KMS-11 (cell line): ENCODE measurements at regions not wholly inside any gene's neighbourhood (a gene's known extent, or its start where the extent isn't known, plus 50 kb on each side); places are given as distances from the start of the nearest gene placed in this dataset.
"Not testable (repeated sequence)": the region's sequence is repeated elsewhere in the genome, so short reads cannot be mapped to it uniquely, and the experiment has no call there.

Source experiments
- H2AFZ ChIP-seq: fragments of 200-600 bp; sonication (generic); 2 replicates; pipeline ENCODE4 v1.6.1; 2016; ENCODE audit warnings: antibody characterized with exemption, mixed run types, low read depth
- H3K27ac ChIP-seq: fragments of 200-600 bp; sonication (generic); 2 replicates; pipeline ENCODE4 v1.6.1; 2016; ENCODE audit warnings: mild to moderate bottlenecking, mixed run types
- H3K27me3 ChIP-seq: fragments of 200-600 bp; sonication (generic); 2 replicates; pipeline ENCODE4 v1.6.1; 2017; ENCODE audit warnings: mild to moderate bottlenecking, low read depth, mixed run types, moderate library complexity; ENCODE audit not compliant: insufficient read depth
- H3K36me3 ChIP-seq: fragments of 200-600 bp; sonication (generic); 2 replicates; pipeline ENCODE4 v1.6.1; 2017; ENCODE audit warnings: mild to moderate bottlenecking, mixed run types; ENCODE audit not compliant: insufficient read depth
- H3K4me1 ChIP-seq: fragments of 200-600 bp; sonication (generic); 2 replicates; pipeline ENCODE4 v1.6.1; 2016; ENCODE audit warnings: mild to moderate bottlenecking, low read depth, mixed run types; ENCODE audit not compliant: poor library complexity, severe bottlenecking
- H3K4me2 ChIP-seq: fragments of 200-600 bp; sonication (generic); 2 replicates; pipeline ENCODE4 v1.7.0; 2016; ENCODE audit warnings: mild to moderate bottlenecking, mixed run types
- H3K4me3 ChIP-seq: fragments of 200-600 bp; sonication (generic); IDR thresholded peaks from 2 replicates; pipeline ENCODE4 v1.6.1; 2017; ENCODE audit warnings: low read depth, low read length, mixed read lengths; ENCODE audit not compliant: insufficient read depth
- H3K79me2 ChIP-seq: fragments of 200-600 bp; sonication (generic); 2 replicates; pipeline ENCODE4 v1.6.1; 2016; ENCODE audit warnings: low read depth, mixed run types; ENCODE audit not compliant: insufficient read depth
- H3K9ac ChIP-seq: fragments of 200-600 bp; sonication (generic); 2 replicates; pipeline ENCODE4 v1.6.1; 2016; ENCODE audit warnings: mild to moderate bottlenecking, mixed run types
- H4K20me1 ChIP-seq: fragments of 200-600 bp; sonication (generic); 2 replicates; pipeline ENCODE4 v1.6.1; 2016; ENCODE audit warnings: mild to moderate bottlenecking, mixed run types; ENCODE audit not compliant: insufficient read depth
- TF ChIP-seq, protein P1 (sequence below): fragments of 200-600 bp; sonication (generic); conservative IDR thresholded peaks from 2 replicates; pipeline ENCODE4 v1.6.1; 2017; ENCODE audit warnings: low read depth, mild to moderate bottlenecking, antibody characterized with exemption, low read length, moderate library complexity, mixed read lengths

DNA sequence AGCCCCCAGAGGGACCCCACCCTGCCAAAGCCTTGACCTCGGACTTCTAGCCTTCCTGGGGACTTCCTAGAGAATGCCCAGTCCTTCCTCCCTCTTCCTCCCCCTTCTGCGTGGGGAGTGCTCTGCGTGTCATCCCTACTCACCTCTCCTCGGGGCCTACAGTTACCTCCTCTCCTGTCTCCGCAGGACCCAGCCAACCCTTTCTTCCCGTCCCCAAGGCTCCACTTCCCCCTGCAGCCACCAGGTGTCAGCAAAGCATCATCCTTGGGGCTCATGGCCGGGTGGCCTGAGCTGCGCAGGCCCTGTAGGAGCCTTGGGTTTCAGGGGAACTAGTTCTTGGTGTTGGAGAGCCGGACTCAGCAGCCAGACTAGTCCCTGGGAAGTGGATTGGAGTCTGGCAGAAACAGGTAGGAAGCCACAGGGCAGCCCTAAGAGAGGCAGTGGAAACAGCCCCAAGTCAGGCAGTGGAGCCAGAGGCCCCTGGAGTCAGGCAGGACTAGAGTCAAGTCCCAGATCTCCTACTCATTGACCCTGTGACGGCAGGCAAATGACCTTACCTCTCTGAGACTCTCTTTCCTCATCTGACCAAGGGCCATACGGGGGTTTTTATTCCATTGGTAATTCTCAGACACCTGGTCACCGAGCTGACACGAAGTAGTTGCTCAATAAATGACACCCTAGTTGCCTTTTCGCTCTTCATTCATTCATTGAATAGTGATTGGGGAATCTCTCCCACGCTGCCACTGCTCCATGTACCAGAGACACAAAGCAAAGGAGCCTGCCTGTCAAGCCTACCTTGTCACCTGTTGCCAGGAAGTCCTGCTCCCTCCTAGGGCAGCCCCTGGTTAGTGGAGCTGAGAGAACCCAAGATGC is 101.8 kb upstream of the GRK3 start:
- H3K79me2 ChIP-seq, H3K4me2 ChIP-seq, H3K9ac ChIP-seq, H3K27ac ChIP-seq, H3K36me3 ChIP-seq, H2AFZ ChIP-seq, H4K20me1 ChIP-seq, H3K27me3 ChIP-seq, H3K4me1 ChIP-seq, H3K4me3 ChIP-seq: not testable (repeated sequence)
- TF ChIP-seq, protein P1, sequence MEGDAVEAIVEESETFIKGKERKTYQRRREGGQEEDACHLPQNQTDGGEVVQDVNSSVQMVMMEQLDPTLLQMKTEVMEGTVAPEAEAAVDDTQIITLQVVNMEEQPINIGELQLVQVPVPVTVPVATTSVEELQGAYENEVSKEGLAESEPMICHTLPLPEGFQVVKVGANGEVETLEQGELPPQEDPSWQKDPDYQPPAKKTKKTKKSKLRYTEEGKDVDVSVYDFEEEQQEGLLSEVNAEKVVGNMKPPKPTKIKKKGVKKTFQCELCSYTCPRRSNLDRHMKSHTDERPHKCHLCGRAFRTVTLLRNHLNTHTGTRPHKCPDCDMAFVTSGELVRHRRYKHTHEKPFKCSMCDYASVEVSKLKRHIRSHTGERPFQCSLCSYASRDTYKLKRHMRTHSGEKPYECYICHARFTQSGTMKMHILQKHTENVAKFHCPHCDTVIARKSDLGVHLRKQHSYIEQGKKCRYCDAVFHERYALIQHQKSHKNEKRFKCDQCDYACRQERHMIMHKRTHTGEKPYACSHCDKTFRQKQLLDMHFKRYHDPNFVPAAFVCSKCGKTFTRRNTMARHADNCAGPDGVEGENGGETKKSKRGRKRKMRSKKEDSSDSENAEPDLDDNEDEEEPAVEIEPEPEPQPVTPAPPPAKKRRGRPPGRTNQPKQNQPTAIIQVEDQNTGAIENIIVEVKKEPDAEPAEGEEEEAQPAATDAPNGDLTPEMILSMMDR, result peak; percentile 87

DNA sequence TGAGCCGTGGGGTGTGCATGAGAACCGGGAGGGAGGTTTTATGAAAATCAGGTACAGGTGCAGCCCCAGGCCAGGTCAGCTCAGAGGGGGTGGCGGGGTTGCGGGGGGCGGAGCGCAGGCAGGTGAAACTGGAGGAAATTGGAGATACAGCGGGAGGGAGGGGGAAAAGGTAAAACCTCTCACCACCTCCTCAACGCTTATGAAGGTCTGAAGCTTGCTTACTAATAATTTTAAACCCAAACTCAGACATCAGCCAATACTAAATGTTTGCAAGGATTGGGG is 101.2 kb upstream of the GRK3 start:
- H3K4me2 ChIP-seq, H3K27ac ChIP-seq, H3K79me2 ChIP-seq, H3K27me3 ChIP-seq, H3K4me1 ChIP-seq, H3K9ac ChIP-seq, H2AFZ ChIP-seq, H3K4me3 ChIP-seq, H3K36me3 ChIP-seq, H4K20me1 ChIP-seq: not testable (repeated sequence)

- not testable (repeated sequence) for H3K27ac ChIP-seq, H2AFZ ChIP-seq, H3K4me3 ChIP-seq, H3K36me3 ChIP-seq, H3K4me1 ChIP-seq, H3K4me2 ChIP-seq, H3K79me2 ChIP-seq, H4K20me1 ChIP-seq, H3K27me3 ChIP-seq, H3K9ac ChIP-seq
Measured at GRCh38 chr22:25464326-25464725, 100.1 kb upstream of the GRK3 start.

DNA sequence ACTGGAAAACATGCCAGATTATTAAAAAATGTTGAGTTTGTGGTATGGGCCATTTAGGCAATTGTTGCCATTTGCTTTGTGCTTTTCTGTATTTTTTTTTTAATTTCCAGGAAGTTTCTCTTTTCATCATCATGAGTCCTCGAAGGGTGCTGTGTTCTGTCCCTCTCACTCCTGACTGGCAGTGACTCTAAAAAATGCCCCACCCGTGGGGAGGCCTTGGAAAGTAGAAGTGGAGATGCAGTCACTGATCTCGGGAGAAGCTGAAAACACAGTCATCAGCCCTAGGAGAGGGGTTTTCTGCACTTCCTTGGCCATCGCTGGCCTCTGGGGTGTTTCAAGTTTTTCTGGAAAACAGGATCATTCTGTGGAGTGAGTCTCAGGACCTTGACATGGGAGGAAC is 98.5 kb upstream of the GRK3 start:
- no peaks in the 10 kb centered on the region for H3K36me3 ChIP-seq
- no peak overlapping the region for H3K27ac ChIP-seq
- no peak overlapping the region for H2AFZ ChIP-seq
- no peaks in the 10 kb centered on the region for H3K4me1 ChIP-seq
- H3K4me2 ChIP-seq, result no peak overlapping the region
- no peak overlapping the region for H3K9ac ChIP-seq
- no peaks in the 10 kb centered on the region for H3K27me3 ChIP-seq
- TF ChIP-seq, protein P1, result no peak
- H3K4me3 ChIP-seq, result no peak overlapping the region
- H4K20me1 ChIP-seq, result no peaks in the 10 kb centered on the region
- H3K79me2 ChIP-seq, result no peaks in the 10 kb centered on the region

- no peak overlapping the region for H3K4me2 ChIP-seq
- no peak overlapping the region for H3K4me3 ChIP-seq
- no peak overlapping the region for H3K27ac ChIP-seq
- H3K4me1 ChIP-seq, result no peaks in the 10 kb centered on the region
- H2AFZ ChIP-seq, result no peak overlapping the region
- no peaks in the 10 kb centered on the region for H3K36me3 ChIP-seq
- no peaks in the 10 kb centered on the region for H3K79me2 ChIP-seq
- no peaks in the 10 kb centered on the region for H4K20me1 ChIP-seq
- H3K9ac ChIP-seq, result no peak overlapping the region
- H3K27me3 ChIP-seq, result no peaks in the 10 kb centered on the region
- TF ChIP-seq, protein P1, result no peak
Measured at GRCh38 chr22:25472382-25472781, 92.1 kb upstream of the GRK3 start.
